Activated CD8-positive, alpha-beta T cell treated with anti-CD3 and anti-CD28 coated beads for 36 hours (primary cell): ENCODE measurements at regions not wholly inside any gene's neighbourhood (a gene's known extent, or its start where the extent isn't known, plus 50 kb on each side); places are given as distances from the start of the nearest gene placed in this dataset.

Source experiments
- ATAC-seq: fragments of 200-7000 bp; cut with Tn5 transposase; one replicate; pipeline ENCODE4 v1.10.0; 2021; ENCODE audit warnings: mild to moderate bottlenecking, moderate library complexity
- CTCF ChIA-PET: fragments of 350-600 bp; sonication (Branson Sonifier 250); formaldehyde crosslinking; loops from one replicate; lab custom pipeline; 2021; ENCODE audit warnings: antibody characterized with exemption; lab: Charles Lee
- POLR2A ChIA-PET: fragments of 350-600 bp; sonication (Branson Sonifier 250); formaldehyde crosslinking; loops from one replicate; lab custom pipeline; 2021; ENCODE audit warnings: antibody characterized with exemption; lab: Charles Lee
- DNase-seq: peaks from one replicate; pipeline ENCODE4 v3.0.0-alpha.2; 2020
- H3K27ac Mint-ChIP-seq: one replicate; pipeline ENCODE4 v1.8.0; 2021; ENCODE audit warnings: mild to moderate bottlenecking, mixed read lengths
- H3K27me3 Mint-ChIP-seq: one replicate; pipeline ENCODE4 v1.8.0; 2021; ENCODE audit warnings: mixed read lengths
- H3K36me3 Mint-ChIP-seq: one replicate; pipeline ENCODE4 v1.8.0; 2021; ENCODE audit warnings: low read depth, mixed read lengths
- H3K4me1 Mint-ChIP-seq: one replicate; pipeline ENCODE4 v1.8.0; 2021; ENCODE audit warnings: low read depth, mixed read lengths
- H3K4me3 Mint-ChIP-seq: one replicate; pipeline ENCODE4 v1.8.0; 2021; ENCODE audit warnings: mild to moderate bottlenecking, moderate library complexity, mixed read lengths
- H3K9me3 Mint-ChIP-seq: one replicate; pipeline ENCODE4 v1.8.0; 2021; ENCODE audit warnings: mixed read lengths
- intact Hi-C: fragments of 100-400 bp; cut with micrococcal nuclease; formaldehyde crosslinking; loops from one replicate; pipeline ENCODE4 v1.10.0; 2022
- TF ChIP-seq, protein P1 (sequence below): fragments of 200-600 bp; IDR thresholded peaks from one replicate; pipeline ENCODE4 v1.8.0; 2022; ENCODE audit warnings: antibody characterized with exemption, mild to moderate bottlenecking

DNA sequence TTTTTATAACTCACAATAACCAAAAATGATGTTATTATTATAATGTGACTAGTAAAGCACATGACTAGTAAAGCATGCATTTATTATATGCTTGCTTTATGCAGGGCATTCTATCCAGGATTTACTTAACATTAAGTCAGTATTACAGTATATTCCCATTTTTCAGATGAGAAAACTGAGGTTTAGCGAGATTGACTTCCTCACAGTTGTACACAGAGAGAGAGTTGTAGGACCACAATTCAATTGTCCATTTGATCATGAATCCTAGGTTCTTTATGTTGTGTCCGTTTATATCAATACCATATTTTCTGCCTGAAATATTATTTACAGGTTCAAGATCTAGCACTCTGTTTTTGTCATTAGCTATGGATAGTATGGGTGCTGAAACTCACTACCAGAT, 301.5 kb downstream of the PRL start:
- H3K36me3 Mint-ChIP-seq: no peaks in the 10 kb centered on the region
- no peak overlapping the region for H3K27ac Mint-ChIP-seq
- intact Hi-C loops: no loop called here
- no peaks in the 10 kb centered on the region for H3K27me3 Mint-ChIP-seq
- no peak overlapping the region for H3K4me3 Mint-ChIP-seq
- TF ChIP-seq, protein P1, sequence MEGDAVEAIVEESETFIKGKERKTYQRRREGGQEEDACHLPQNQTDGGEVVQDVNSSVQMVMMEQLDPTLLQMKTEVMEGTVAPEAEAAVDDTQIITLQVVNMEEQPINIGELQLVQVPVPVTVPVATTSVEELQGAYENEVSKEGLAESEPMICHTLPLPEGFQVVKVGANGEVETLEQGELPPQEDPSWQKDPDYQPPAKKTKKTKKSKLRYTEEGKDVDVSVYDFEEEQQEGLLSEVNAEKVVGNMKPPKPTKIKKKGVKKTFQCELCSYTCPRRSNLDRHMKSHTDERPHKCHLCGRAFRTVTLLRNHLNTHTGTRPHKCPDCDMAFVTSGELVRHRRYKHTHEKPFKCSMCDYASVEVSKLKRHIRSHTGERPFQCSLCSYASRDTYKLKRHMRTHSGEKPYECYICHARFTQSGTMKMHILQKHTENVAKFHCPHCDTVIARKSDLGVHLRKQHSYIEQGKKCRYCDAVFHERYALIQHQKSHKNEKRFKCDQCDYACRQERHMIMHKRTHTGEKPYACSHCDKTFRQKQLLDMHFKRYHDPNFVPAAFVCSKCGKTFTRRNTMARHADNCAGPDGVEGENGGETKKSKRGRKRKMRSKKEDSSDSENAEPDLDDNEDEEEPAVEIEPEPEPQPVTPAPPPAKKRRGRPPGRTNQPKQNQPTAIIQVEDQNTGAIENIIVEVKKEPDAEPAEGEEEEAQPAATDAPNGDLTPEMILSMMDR: no peak
- CTCF ChIA-PET: no interaction called here
- H3K4me1 Mint-ChIP-seq: peaks cover 10% of the 10 kb centered on the region
- no peaks in the 10 kb centered on the region for H3K9me3 Mint-ChIP-seq
- DNase-seq: no peak
- POLR2A ChIA-PET: no interaction called here
- ATAC-seq: no peak

DNA sequence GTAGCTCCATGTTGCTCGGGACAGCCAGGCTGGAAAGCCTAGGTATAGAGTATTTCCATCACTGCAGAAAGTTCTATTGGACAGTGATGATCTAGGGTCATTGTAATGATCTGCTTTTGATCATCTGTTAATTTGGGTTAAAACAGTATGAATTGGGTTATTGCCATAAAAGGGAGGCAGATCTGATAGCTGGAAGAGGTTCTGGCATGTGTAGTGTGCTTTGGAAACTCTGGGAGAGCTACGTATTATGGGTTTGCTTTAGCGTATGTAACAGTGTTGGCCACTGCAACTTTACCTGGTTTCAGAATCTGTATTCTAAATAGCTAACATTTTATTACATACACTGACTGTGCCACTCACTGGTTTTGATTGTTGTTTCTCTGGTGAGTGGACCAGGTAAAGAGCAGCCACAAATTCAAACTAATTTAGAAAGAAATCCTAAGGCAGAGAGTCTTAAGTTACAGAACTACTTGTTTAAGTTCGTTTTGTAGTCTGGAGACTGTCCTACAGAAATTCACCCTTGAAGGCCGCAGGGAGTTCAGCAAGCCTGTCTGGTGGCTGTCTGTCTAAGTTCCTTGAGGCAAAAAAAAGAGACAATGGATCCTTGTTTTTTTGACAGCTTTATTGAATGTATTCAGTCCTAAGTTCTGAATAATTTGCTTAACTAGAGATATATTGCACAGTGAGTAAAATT, 300.3 kb downstream of the PRL start:
- TF ChIP-seq, protein P1: no peak
- CTCF ChIA-PET: no interaction called here
- Mint-ChIP-seq H3K4me3 (no peak overlapping the region), H3K4me1 (peaks cover 11% of the 10 kb centered on the region), H3K27me3 (no peaks in the 10 kb centered on the region), H3K36me3 (no peaks in the 10 kb centered on the region), H3K27ac (no peak overlapping the region), H3K9me3 (no peaks in the 10 kb centered on the region)
- ATAC-seq (no peak), DNase-seq (no peak)
- intact Hi-C loops: no loop called here
- POLR2A ChIA-PET: no interaction called here

DNA sequence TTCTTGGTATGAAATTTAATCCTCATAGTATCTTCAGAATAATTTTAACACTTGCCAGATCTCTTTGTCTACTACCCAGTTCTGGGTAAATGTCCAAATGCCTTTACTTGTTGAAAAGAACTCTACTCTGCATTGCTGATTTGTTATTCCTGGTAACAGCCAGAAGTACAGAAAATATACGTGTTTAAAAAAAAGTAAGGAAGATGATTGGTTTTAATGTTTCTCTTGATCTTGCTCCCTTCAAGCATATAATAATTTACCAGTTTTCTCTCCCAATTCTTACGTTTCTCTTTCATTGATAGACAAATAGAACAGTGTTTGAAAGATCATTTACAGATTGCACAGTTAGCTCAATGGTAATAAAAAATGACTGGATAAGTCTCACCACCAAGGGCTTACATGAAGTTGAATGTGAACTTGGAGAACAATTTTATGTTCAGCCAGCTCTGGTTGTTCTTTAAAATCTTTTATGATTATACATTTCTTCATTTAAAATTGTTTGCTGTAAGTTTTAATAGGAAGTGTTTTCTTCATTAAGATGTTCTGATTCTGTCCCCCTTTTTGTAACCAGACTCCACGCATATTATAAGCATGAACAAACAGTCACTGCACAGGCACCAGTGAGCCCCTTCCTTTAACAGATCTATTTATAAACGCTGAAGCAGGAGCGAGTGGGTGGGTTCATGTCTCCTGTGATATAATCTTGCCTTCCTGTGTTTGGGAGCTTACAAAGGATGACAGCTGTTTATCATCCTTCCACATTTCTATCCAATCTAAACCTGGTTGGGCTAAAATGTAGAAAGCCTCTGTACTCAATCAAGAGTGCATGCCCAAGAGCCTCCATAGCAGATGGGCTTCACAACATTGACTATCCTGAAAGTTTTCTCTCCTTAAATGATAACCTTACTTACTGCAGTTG, 299.5 kb downstream of the PRL start:
- no peaks in the 10 kb centered on the region for H3K9me3 Mint-ChIP-seq
- intact Hi-C loops: no loop called here
- H3K4me3 Mint-ChIP-seq: no peak overlapping the region
- CTCF ChIA-PET: interaction anchor here (0.7 kb wide), 1 partner anchor 238 kb away, joined by 3 read pairs; no protein-coding TSS in a partner anchor
- DNase-seq (no peak), ATAC-seq (no peak)
- POLR2A ChIA-PET: no interaction called here
- H3K36me3 Mint-ChIP-seq: no peaks in the 10 kb centered on the region
- peaks cover 7% of the 10 kb centered on the region for H3K4me1 Mint-ChIP-seq
- no peaks in the 10 kb centered on the region for H3K27me3 Mint-ChIP-seq
- H3K27ac Mint-ChIP-seq: no peak overlapping the region
- TF ChIP-seq, protein P1: no peak

DNA sequence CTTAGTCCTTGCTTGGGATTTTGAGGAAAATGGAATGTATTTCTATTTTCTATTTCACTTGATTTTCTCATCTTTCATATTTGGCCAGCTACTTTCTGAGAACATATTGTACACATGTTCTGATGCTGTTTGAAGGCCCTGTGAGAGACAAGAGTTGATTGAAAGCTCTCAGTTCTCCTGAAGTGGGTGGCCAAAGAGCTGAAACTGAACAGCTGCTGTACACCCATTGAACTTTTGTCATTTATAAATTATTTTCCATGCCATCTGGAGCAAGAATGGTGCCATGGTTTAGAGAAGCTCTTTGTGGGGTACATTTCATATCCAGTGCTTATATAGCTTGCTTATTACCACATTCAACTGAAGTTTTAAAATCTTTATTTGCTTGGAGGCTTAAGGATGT, 298.3 kb downstream of the PRL start:
- H3K9me3 Mint-ChIP-seq: no peaks in the 10 kb centered on the region
- intact Hi-C loops: no loop called here
- no peak overlapping the region for H3K4me3 Mint-ChIP-seq
- DNase-seq (no peak), ATAC-seq (no peak)
- no peaks in the 10 kb centered on the region for H3K27me3 Mint-ChIP-seq
- ChIA-PET POLR2A (no interaction called here), CTCF (no interaction called here)
- TF ChIP-seq, protein P1: no peak
- no peaks in the 10 kb centered on the region for H3K36me3 Mint-ChIP-seq
- no peak overlapping the region for H3K27ac Mint-ChIP-seq
- H3K4me1 Mint-ChIP-seq: peaks cover 1% of the 10 kb centered on the region

DNA sequence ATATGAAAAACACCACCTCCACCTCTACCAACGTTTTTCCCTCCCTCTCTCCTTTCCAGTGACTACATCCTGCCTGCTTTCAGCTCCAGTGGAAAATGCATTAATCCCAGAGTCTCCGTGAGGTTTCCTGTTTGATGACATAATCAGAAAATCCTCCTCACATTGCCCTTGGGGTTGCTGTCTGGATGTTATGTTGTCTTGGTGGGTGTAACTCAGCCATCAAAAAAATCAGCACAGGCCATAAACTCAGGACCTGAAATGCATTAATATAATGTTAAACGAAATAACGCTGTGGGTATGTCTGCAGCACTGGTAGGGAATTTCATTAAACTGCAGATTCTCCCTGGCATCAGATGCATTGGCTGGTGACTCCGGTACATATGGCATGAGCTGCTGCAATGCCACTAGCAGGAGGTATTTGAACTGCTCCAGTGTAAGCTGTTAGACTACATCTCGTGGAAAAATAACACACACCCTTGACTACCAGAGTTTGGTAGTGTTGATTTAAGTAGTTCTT, 297.8 kb downstream of the PRL start:
- ChIA-PET POLR2A (no interaction called here), CTCF (no interaction called here)
- Mint-ChIP-seq H3K27me3 (no peaks in the 10 kb centered on the region), H3K4me3 (no peak overlapping the region), H3K36me3 (no peaks in the 10 kb centered on the region), H3K9me3 (no peaks in the 10 kb centered on the region), H3K4me1 (peaks cover 1% of the 10 kb centered on the region), H3K27ac (no peak overlapping the region)
- DNase-seq (no peak), ATAC-seq (no peak)
- TF ChIP-seq, protein P1: no peak
- intact Hi-C loops: no loop called here
